ENCODE measurements at regions not wholly inside any gene's neighbourhood (a gene's known extent, or its start where the extent isn't known, plus 50 kb on each side); places are given as distances from the start of the nearest gene placed in this dataset.

DNA sequence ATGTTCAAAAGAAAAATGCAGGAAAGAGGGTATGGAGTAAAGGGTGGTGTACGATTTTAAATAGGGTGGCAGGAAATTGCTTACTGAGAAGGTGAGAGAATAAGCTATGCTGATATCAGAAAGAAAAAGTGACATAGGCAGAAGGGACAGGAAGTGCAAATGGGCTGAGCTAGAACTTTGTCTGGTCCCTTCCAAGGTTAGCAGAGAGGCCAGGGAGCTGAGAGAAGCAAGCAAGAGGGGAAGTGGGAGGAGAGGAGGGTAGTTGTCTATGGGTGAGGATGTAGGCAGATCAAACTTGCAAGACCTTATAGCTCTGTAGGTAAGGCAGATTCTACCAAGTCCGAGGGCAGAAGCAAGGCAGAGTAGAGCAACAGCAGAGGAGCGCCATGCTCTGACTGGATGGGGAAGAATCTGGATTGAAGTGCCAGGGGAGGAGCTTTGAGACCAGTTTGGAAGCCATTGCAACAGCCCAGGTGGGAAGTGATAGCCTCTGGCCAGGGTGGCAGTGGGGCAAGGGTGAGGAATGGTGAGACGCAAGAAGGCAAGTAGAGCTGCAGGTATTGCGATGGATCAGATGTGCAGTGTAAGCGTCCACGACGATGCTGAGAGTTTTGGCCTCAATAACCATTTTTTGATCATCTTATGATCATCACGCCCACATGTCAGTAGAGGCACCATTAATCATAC, 134.4 kb upstream of the APCDD1 start:
- Histone ChIP-seq H3K4me3 (ENCODE audit: low read length in 3 of 3) (no peak overlapping the region), H3K9ac (ENCODE audit: low read length in 3 of 3) (no peak overlapping the region), H3K36me3 (ENCODE audit: control insufficient read depth in 2 of 3, insufficient read depth in 3 of 3, low read length in 3 of 3) (no peaks in the 10 kb centered on the region), H3K27ac (ENCODE audit: low read depth in 2 of 2, low read length in 2 of 2) (no peak overlapping the region), H3K27me3 (ENCODE audit: control insufficient read depth, insufficient read depth, low read length) (no peaks in the 10 kb centered on the region), H3K9me3 (ENCODE audit: control insufficient read depth in 2 of 3, insufficient read depth in 1 of 3, low read length in 3 of 3) (no peaks in the 10 kb centered on the region), H3K4me1 (ENCODE audit: control insufficient read depth in 2 of 3, insufficient read depth in 2 of 3, low read depth in 1 of 3, low read length in 3 of 3) (no peaks in the 10 kb centered on the region)
- intact Hi-C loops (cut with DNase I), result no loop called here
- no peak for FAIRE-seq
- TF ChIP-seq, protein P1, sequence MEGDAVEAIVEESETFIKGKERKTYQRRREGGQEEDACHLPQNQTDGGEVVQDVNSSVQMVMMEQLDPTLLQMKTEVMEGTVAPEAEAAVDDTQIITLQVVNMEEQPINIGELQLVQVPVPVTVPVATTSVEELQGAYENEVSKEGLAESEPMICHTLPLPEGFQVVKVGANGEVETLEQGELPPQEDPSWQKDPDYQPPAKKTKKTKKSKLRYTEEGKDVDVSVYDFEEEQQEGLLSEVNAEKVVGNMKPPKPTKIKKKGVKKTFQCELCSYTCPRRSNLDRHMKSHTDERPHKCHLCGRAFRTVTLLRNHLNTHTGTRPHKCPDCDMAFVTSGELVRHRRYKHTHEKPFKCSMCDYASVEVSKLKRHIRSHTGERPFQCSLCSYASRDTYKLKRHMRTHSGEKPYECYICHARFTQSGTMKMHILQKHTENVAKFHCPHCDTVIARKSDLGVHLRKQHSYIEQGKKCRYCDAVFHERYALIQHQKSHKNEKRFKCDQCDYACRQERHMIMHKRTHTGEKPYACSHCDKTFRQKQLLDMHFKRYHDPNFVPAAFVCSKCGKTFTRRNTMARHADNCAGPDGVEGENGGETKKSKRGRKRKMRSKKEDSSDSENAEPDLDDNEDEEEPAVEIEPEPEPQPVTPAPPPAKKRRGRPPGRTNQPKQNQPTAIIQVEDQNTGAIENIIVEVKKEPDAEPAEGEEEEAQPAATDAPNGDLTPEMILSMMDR (IDR thresholded peaks at IDR 0.05; ENCODE audit: borderline replicate concordance, extremely low read depth, insufficient read depth), result no peak
- DNase-seq, result no peak

DNA sequence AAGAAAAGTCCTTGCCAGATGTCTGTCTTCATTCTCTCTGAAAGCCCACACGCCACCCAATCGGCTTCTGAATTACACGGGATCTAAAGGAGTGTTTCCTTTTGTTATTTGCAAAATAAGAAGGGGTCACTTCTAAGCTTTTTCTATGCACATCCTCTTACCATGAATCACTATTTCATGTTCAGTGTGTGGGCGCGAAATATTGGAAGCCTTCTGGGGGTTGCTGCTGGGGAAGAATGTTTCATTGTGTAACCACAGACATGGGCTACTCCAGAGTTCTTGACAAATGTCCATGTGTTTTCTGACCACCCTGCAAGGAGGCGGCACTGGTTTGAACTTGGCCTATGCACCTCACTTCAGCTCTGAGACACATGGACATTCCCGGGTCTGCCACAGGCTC, 133.6 kb upstream of the APCDD1 start:
- H3K36me3 ChIP-seq (ENCODE audit: control insufficient read depth in 2 of 3, insufficient read depth in 3 of 3, low read length in 3 of 3), result no peaks in the 10 kb centered on the region
- peak in 1 of 5 donors; percentile 65 for DNase-seq
- FAIRE-seq, result no peak
- intact Hi-C loops (cut with DNase I), result no loop called here
- no peak overlapping the region for H3K4me3 ChIP-seq (ENCODE audit: low read length in 3 of 3)
- TF ChIP-seq, protein P1 (IDR thresholded peaks at IDR 0.05; ENCODE audit: borderline replicate concordance, extremely low read depth, insufficient read depth), result no peak
- no peak overlapping the region for H3K27ac ChIP-seq (ENCODE audit: low read depth in 2 of 2, low read length in 2 of 2)
- H3K9me3 ChIP-seq (ENCODE audit: control insufficient read depth in 2 of 3, insufficient read depth in 1 of 3, low read length in 3 of 3), result no peaks in the 10 kb centered on the region
- H3K4me1 ChIP-seq (ENCODE audit: control insufficient read depth in 2 of 3, insufficient read depth in 2 of 3, low read depth in 1 of 3, low read length in 3 of 3), result no peaks in the 10 kb centered on the region
- no peaks in the 10 kb centered on the region for H3K27me3 ChIP-seq (ENCODE audit: control insufficient read depth, insufficient read depth, low read length)
- H3K9ac ChIP-seq (ENCODE audit: low read length in 3 of 3), result no peak overlapping the region

DNA sequence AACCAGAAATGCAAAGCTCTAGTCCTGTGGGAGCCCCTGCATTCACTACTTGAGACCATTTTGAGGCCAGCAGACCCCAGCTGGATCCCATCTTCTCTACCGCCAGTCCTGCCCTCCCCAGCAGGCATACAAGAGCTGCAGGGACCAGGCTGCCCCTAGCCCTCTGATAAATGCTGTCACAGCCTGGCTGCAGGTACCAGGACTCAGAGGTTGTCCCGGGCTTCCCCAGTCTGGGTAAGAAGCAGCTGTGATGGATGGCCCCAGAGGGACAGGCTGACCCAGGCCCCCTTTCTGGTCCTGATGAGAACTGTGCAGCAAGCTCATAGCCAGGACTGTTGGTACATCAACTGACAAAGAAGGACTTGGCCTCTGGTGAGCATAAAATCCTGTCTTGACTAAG, 132.9 kb upstream of the APCDD1 start:
- no peaks in the 10 kb centered on the region for H3K27me3 ChIP-seq (ENCODE audit: control insufficient read depth, insufficient read depth, low read length)
- H3K9me3 ChIP-seq (ENCODE audit: control insufficient read depth in 2 of 3, insufficient read depth in 1 of 3, low read length in 3 of 3), result no peaks in the 10 kb centered on the region
- H3K27ac ChIP-seq (ENCODE audit: low read depth in 2 of 2, low read length in 2 of 2), result no peak overlapping the region
- DNase-seq, result no peak
- FAIRE-seq, result no peak
- no peaks in the 10 kb centered on the region for H3K4me1 ChIP-seq (ENCODE audit: control insufficient read depth in 2 of 3, insufficient read depth in 2 of 3, low read depth in 1 of 3, low read length in 3 of 3)
- intact Hi-C loops (cut with DNase I), result no loop called here
- no peak overlapping the region for H3K4me3 ChIP-seq (ENCODE audit: low read length in 3 of 3)
- TF ChIP-seq, protein P1 (IDR thresholded peaks at IDR 0.05; ENCODE audit: borderline replicate concordance, extremely low read depth, insufficient read depth), result no peak
- H3K36me3 ChIP-seq (ENCODE audit: control insufficient read depth in 2 of 3, insufficient read depth in 3 of 3, low read length in 3 of 3), result no peaks in the 10 kb centered on the region
- H3K9ac ChIP-seq (ENCODE audit: low read length in 3 of 3), result no peak overlapping the region

DNA sequence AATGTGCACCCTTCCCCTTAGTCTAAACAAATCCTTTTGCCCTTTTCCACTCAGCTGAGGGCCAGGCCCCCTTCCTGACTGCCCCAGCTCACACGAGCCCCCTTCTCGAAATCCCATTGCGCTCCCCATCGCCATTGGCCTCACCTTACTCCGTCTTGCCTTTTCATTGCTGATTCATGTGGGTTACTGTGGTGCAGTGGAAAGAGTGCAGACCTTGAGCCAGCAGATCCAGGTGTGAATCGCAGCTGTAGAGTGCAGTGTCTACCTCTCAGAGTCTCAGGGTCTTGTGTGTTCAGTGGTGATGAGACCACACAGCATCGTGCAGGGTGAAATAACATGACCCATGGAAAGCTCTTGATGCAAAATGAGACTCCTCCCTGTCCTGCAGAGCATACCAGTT, 132.4 kb upstream of the APCDD1 start:
- H3K27me3 ChIP-seq (ENCODE audit: control insufficient read depth, insufficient read depth, low read length), result no peaks in the 10 kb centered on the region
- no peaks in the 10 kb centered on the region for H3K9me3 ChIP-seq (ENCODE audit: control insufficient read depth in 2 of 3, insufficient read depth in 1 of 3, low read length in 3 of 3)
- no peak overlapping the region for H3K4me3 ChIP-seq (ENCODE audit: low read length in 3 of 3)
- H3K9ac ChIP-seq (ENCODE audit: low read length in 3 of 3), result no peak overlapping the region
- intact Hi-C loops (cut with DNase I), result no loop called here
- no peaks in the 10 kb centered on the region for H3K36me3 ChIP-seq (ENCODE audit: control insufficient read depth in 2 of 3, insufficient read depth in 3 of 3, low read length in 3 of 3)
- TF ChIP-seq, protein P1 (IDR thresholded peaks at IDR 0.05; ENCODE audit: borderline replicate concordance, extremely low read depth, insufficient read depth), result no peak
- no peak for DNase-seq
- H3K27ac ChIP-seq (ENCODE audit: low read depth in 2 of 2, low read length in 2 of 2), result no peak overlapping the region
- no peaks in the 10 kb centered on the region for H3K4me1 ChIP-seq (ENCODE audit: control insufficient read depth in 2 of 3, insufficient read depth in 2 of 3, low read depth in 1 of 3, low read length in 3 of 3)
- FAIRE-seq, result no peak

Data from kidney (tissue), 13 donors.